ENCODE measurements at regions not wholly inside any gene's neighbourhood (a gene's known extent, or its start where the extent isn't known, plus 50 kb on each side); places are given as distances from the start of the nearest gene placed in this dataset.

DNA sequence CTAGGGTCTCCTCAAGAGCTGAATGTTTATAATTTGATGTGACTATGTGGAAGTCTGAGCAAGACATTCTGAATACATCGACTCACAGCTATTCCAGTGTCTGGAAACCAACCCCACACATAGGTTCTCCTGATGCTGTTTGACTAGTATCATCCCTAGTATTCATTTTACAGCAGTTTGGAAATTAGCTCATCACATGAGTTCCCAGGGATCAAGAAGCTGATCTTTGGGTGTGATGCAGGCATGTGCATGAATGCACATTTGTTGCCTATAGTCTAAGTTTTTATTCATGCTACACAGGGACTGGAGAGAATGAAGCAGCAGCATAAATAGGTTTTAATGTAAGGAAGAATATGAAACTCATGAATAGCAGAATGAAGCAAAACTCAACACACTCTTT, 284.3 kb upstream of the SPRED2 start (continued):
- TF ChIP-seq ZNF432 (CRISPR knock-in tag; IDR thresholded peaks at IDR 0.05; ENCODE audit: borderline replicate concordance), result no peak

DNA sequence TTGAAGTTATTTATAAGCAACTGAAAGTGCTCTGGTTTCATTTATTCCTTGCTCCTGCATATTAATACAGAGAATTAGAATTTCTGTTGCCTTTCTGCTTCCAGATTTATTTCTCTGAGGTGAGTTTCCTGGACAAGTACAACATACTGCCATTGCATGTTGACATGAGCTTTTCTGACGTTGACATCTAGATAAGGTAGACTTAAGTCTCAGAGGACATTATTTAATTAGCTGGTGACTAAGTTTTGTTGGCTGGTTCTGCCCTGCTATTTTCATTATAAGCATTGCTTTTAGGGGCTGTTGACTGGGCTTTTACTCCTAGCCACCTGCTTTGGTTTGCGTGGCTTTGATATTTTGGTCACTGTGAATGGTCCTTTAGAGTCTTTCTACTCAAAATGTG, 282.9 kb upstream of the SPRED2 start:
- Histone ChIP-seq H3K27ac (ENCODE audit: extremely low read length, insufficient read depth, low read length) (no peak overlapping the region), H3K79me2 (ENCODE audit: insufficient read depth, low read length) (no peaks in the 10 kb centered on the region), H3K4me3 (replicated peaks in 1 of 3; ENCODE audit: insufficient read depth in 1 of 3, low read depth in 2 of 3, low read length in 3 of 3) (no peak overlapping the region), H2AFZ (ENCODE audit: low read length) (no peak overlapping the region), H4K20me1 (ENCODE audit: insufficient read depth, low read length) (no peaks in the 10 kb centered on the region), H3K36me3 (replicated peaks in 1 of 2; ENCODE audit: control insufficient read depth in 1 of 2, insufficient read depth in 2 of 2, low read length in 2 of 2) (no peaks in the 10 kb centered on the region), H3K9ac (ENCODE audit: insufficient read depth, low read depth, low read length) (no peak overlapping the region), H3K4me1 (ENCODE audit: insufficient read depth, low read length) (no peaks in the 10 kb centered on the region), H3K9me3 (ENCODE audit: low read length) (no peaks in the 10 kb centered on the region), H3K27me3 (ENCODE audit: control insufficient read depth in 1 of 2, insufficient read depth in 2 of 2, low read length in 2 of 2) (no peaks in the 10 kb centered on the region; a peak in 1 of 5 replicates), H3K4me2 (ENCODE audit: low read depth, low read length) (no peak overlapping the region)
- intact Hi-C loops (cut with micrococcal nuclease; ENCODE audit: unreplicated experiment) (no loop called here), in situ Hi-C loops (cut with HindIII; ENCODE audit: extremely low pct_ligation_motif_present, low pct_unique_long_range_greater_than_20kb) (no loop called here)
- ChIA-PET POLR2A (no interaction called here), CTCF (ENCODE audit: low intra/inter-chr PET ratio, low total read pairs) (no interaction called here)
- TF ChIP-seq KDM1A (CRISPR knock-in tag; IDR thresholded peaks at IDR 0.05) (no peak), YY1 (IDR thresholded peaks at IDR 0.05; ENCODE audit: insufficient read depth, insufficient replicate concordance, low read depth, low read length) (no peak), NFE2 (CRISPR knock-in tag; IDR thresholded peaks at IDR 0.05) (no peak), RAD21 (CRISPR knock-in tag; IDR thresholded peaks at IDR 0.05) (no peak), HIVEP1 (CRISPR knock-in tag; IDR thresholded peaks at IDR 0.05) (no peak), GLI4 (CRISPR knock-in tag; IDR thresholded peaks at IDR 0.05; ENCODE audit: borderline replicate concordance) (no peak), ZNF609 (CRISPR knock-in tag; IDR thresholded peaks at IDR 0.05; ENCODE audit: borderline replicate concordance) (no peak), ZBTB21 (CRISPR knock-in tag; IDR thresholded peaks at IDR 0.05) (no peak), SIX4 (CRISPR knock-in tag; IDR thresholded peaks at IDR 0.05) (no peak), ZNF761 (CRISPR knock-in tag; conservative IDR thresholded peaks at IDR 0.05) (no peak)
- TF ChIP-seq, protein P1, sequence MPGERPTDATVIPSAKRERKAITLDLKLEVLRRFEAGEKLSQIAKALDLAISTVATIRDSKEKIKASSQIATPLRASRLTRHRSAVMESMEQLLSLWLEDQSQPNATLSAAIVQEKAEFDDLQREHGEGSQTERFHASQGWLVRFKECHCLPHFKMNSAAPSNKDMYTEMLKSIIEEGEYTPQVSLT (CRISPR knock-in tag; IDR thresholded peaks at IDR 0.05; ENCODE audit: borderline replicate concordance, low read depth), result no peak
- TF ChIP-seq, protein P2, sequence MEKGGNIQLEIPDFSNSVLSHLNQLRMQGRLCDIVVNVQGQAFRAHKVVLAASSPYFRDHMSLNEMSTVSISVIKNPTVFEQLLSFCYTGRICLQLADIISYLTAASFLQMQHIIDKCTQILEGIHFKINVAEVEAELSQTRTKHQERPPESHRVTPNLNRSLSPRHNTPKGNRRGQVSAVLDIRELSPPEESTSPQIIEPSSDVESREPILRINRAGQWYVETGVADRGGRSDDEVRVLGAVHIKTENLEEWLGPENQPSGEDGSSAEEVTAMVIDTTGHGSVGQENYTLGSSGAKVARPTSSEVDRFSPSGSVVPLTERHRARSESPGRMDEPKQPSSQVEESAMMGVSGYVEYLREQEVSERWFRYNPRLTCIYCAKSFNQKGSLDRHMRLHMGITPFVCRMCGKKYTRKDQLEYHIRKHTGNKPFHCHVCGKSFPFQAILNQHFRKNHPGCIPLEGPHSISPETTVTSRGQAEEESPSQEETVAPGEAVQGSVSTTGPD (CRISPR knock-in tag; IDR thresholded peaks at IDR 0.05), result no peak
- TF ChIP-seq, protein P3, sequence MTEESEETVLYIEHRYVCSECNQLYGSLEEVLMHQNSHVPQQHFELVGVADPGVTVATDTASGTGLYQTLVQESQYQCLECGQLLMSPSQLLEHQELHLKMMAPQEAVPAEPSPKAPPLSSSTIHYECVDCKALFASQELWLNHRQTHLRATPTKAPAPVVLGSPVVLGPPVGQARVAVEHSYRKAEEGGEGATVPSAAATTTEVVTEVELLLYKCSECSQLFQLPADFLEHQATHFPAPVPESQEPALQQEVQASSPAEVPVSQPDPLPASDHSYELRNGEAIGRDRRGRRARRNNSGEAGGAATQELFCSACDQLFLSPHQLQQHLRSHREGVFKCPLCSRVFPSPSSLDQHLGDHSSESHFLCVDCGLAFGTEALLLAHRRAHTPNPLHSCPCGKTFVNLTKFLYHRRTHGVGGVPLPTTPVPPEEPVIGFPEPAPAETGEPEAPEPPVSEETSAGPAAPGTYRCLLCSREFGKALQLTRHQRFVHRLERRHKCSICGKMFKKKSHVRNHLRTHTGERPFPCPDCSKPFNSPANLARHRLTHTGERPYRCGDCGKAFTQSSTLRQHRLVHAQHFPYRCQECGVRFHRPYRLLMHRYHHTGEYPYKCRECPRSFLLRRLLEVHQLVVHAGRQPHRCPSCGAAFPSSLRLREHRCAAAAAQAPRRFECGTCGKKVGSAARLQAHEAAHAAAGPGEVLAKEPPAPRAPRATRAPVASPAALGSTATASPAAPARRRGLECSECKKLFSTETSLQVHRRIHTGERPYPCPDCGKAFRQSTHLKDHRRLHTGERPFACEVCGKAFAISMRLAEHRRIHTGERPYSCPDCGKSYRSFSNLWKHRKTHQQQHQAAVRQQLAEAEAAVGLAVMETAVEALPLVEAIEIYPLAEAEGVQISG (CRISPR knock-in tag; IDR thresholded peaks at IDR 0.05), result no peak
- no TSS peak for BruUV-seq (replicated peaks)
- ATAC-seq (no peak), DNase-seq (ENCODE audit: low spot score) (no peak), FAIRE-seq (no peak)
- WGBS (ENCODE audit: low lambda C conversion rate), result 13% methylated on average over 2 of the region's 2 CpGs
